Smooth muscle cell (in vitro differentiated cells): ENCODE measurements at regions not wholly inside any gene's neighbourhood (a gene's known extent, or its start where the extent isn't known, plus 50 kb on each side); places are given as distances from the start of the nearest gene placed in this dataset.

Experiments used
- DNase-seq: peaks from one replicate; lab custom pipeline; 2025; ENCODE audit not compliant: unreplicated experiment; lab: John Stamatoyannopoulos, UW
- H2AFZ ChIP-seq: fragments of 200-600 bp; sonication (generic); 2 replicates; pipeline ENCODE4 v1.6.0; 2016; ENCODE audit warnings: antibody characterized with exemption, low read depth, mild to moderate bottlenecking
- H3F3A ChIP-seq: fragments of 200-600 bp; sonication (generic); 2 replicates; pipeline ENCODE4 v1.6.0; 2017; ENCODE audit warnings: antibody characterized with exemption, low read depth
- H3K27ac ChIP-seq: fragments of 200-600 bp; sonication (generic); 2 replicates; pipeline ENCODE4 v1.5.1; 2016; ENCODE audit warnings: low read depth, mild to moderate bottlenecking
- H3K27me3 ChIP-seq: fragments of 200-600 bp; sonication (generic); 2 replicates; pipeline ENCODE4 v1.6.1; 2016; ENCODE audit warnings: low read depth, mild to moderate bottlenecking
- H3K36me3 ChIP-seq: fragments of 200-600 bp; sonication (generic); 2 replicates; pipeline ENCODE4 v1.5.1; 2016; ENCODE audit warnings: low read depth
- H3K4me1 ChIP-seq: fragments of 200-600 bp; sonication (generic); 2 replicates; pipeline ENCODE4 v1.5.1; 2016; ENCODE audit warnings: low read depth
- H3K4me2 ChIP-seq: fragments of 200-600 bp; sonication (generic); 2 replicates; pipeline ENCODE4 v1.6.0; 2016; ENCODE audit warnings: mild to moderate bottlenecking
- H3K4me3 ChIP-seq: fragments of 200-600 bp; sonication (generic); 2 replicates; pipeline ENCODE4 v1.5.1; 2016; ENCODE audit warnings: mild to moderate bottlenecking
- H3K79me2 ChIP-seq: fragments of 200-600 bp; sonication (generic); 2 replicates; pipeline ENCODE4 v1.6.0; 2016; ENCODE audit warnings: low read depth, mild to moderate bottlenecking
- H3K9ac ChIP-seq: fragments of 200-600 bp; sonication (generic); 2 replicates; pipeline ENCODE4 v1.6.0; 2016; ENCODE audit warnings: low read depth
- H3K9me3 ChIP-seq: fragments of 200-600 bp; sonication (generic); replicated peaks from 2 replicates; pipeline ENCODE4 v1.5.1; 2016; ENCODE audit warnings: low read depth
- H4K20me1 ChIP-seq: fragments of 200-600 bp; sonication (generic); 2 replicates; pipeline ENCODE4 v1.6.0; 2016; ENCODE audit warnings: low read depth
- WGBS: methylation state at CpG from one replicate; pipeline ENCODE4 v1.1.7; 2016; ENCODE audit warnings: low lambda C conversion rate; 5-methylcytosine and 5-hydroxymethylcytosine counted together
- TF ChIP-seq, protein P1 (sequence below): fragments of 200-600 bp; sonication (generic); IDR thresholded peaks from 2 replicates; pipeline ENCODE4 v1.5.1; 2017; ENCODE audit warnings: borderline replicate concordance, mild to moderate bottlenecking, antibody characterized with exemption; ENCODE audit not compliant: insufficient read depth, poor library complexity, severe bottlenecking

- H3K27ac ChIP-seq = no peak overlapping the region
- DNase-seq = no peak
- no peaks in the 10 kb centered on the region for H3F3A ChIP-seq
- no peaks in the 10 kb centered on the region for H3K4me1 ChIP-seq
- peak overlapping the region; percentile 37 for H2AFZ ChIP-seq
- H3K27me3 ChIP-seq = no peaks in the 10 kb centered on the region
- H3K36me3 ChIP-seq = no peaks in the 10 kb centered on the region
- no peak overlapping the region for H3K4me3 ChIP-seq
- TF ChIP-seq, protein P1, sequence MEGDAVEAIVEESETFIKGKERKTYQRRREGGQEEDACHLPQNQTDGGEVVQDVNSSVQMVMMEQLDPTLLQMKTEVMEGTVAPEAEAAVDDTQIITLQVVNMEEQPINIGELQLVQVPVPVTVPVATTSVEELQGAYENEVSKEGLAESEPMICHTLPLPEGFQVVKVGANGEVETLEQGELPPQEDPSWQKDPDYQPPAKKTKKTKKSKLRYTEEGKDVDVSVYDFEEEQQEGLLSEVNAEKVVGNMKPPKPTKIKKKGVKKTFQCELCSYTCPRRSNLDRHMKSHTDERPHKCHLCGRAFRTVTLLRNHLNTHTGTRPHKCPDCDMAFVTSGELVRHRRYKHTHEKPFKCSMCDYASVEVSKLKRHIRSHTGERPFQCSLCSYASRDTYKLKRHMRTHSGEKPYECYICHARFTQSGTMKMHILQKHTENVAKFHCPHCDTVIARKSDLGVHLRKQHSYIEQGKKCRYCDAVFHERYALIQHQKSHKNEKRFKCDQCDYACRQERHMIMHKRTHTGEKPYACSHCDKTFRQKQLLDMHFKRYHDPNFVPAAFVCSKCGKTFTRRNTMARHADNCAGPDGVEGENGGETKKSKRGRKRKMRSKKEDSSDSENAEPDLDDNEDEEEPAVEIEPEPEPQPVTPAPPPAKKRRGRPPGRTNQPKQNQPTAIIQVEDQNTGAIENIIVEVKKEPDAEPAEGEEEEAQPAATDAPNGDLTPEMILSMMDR = no peak
- no peaks in the 10 kb centered on the region for H3K9me3 ChIP-seq
- 68% methylated on average over 3 of the region's 3 CpGs for WGBS
- H3K4me2 ChIP-seq = no peak overlapping the region
- H4K20me1 ChIP-seq = no peaks in the 10 kb centered on the region
- H3K79me2 ChIP-seq = no peaks in the 10 kb centered on the region
- H3K9ac ChIP-seq = no peak overlapping the region
Observed at GRCh38 chr5:156051972-156052371, 275.0 kb upstream of the SGCD start.

GRCh38 chr5:156052656-156053055, 274.3 kb upstream of the SGCD start:
- Histone ChIP-seq H3K27ac (no peak overlapping the region), H3K36me3 (no peaks in the 10 kb centered on the region), H4K20me1 (no peaks in the 10 kb centered on the region), H3K4me2 (no peak overlapping the region), H3K9ac (no peak overlapping the region), H3K9me3 (no peaks in the 10 kb centered on the region), H3K79me2 (no peaks in the 10 kb centered on the region), H2AFZ (no peak overlapping the region), H3K27me3 (no peaks in the 10 kb centered on the region), H3F3A (no peaks in the 10 kb centered on the region), H3K4me3 (no peak overlapping the region), H3K4me1 (no peaks in the 10 kb centered on the region)
- no peak for DNase-seq
- 76% methylated on average over 1 of the region's 1 CpG for WGBS
- TF ChIP-seq, protein P1 = no peak

GRCh38 chr5:156053056-156053455, 273.9 kb upstream of the SGCD start:
- Histone ChIP-seq H3K4me3 (no peak overlapping the region), H3F3A (no peaks in the 10 kb centered on the region), H3K9ac (no peak overlapping the region), H3K9me3 (no peaks in the 10 kb centered on the region), H3K36me3 (no peaks in the 10 kb centered on the region), H2AFZ (no peak overlapping the region), H4K20me1 (no peaks in the 10 kb centered on the region), H3K4me1 (no peaks in the 10 kb centered on the region), H3K4me2 (no peak overlapping the region), H3K27ac (no peak overlapping the region), H3K79me2 (no peaks in the 10 kb centered on the region), H3K27me3 (no peaks in the 10 kb centered on the region)
- DNase-seq = no peak
- TF ChIP-seq, protein P1 = no peak
- WGBS = 98% methylated on average over 2 of the region's 2 CpGs

- H3K27me3 ChIP-seq = no peaks in the 10 kb centered on the region
- H3K9ac ChIP-seq = no peak overlapping the region
- no peaks in the 10 kb centered on the region for H3K36me3 ChIP-seq
- no peaks in the 10 kb centered on the region for H3K4me1 ChIP-seq
- no peaks in the 10 kb centered on the region for H3F3A ChIP-seq
- no peak overlapping the region for H3K27ac ChIP-seq
- no peak overlapping the region for H2AFZ ChIP-seq
- no peak overlapping the region for H3K4me3 ChIP-seq
- DNase-seq = no peak
- no peaks in the 10 kb centered on the region for H3K79me2 ChIP-seq
- no peak overlapping the region for H3K4me2 ChIP-seq
- 91% methylated on average over 4 of the region's 4 CpGs for WGBS
- TF ChIP-seq, protein P1 = no peak
- H3K9me3 ChIP-seq = peaks cover 4% of the 10 kb centered on the region
- no peaks in the 10 kb centered on the region for H4K20me1 ChIP-seq
Observed at GRCh38 chr5:156076912-156077311, 250.1 kb upstream of the SGCD start.
